GM12864 (cell line): ENCODE measurements at regions not wholly inside any gene's neighbourhood (a gene's known extent, or its start where the extent isn't known, plus 50 kb on each side); places are given as distances from the start of the nearest gene placed in this dataset.

Experiments used
- DNase-seq: peaks from one replicate; pipeline ENCODE4 v3.0.0-alpha.2; 2011; ENCODE audit warnings: low read depth
- H3K4me3 ChIP-seq: 2 replicates; pipeline ENCODE4 v1.5.1; 2011; ENCODE audit warnings: mild to moderate bottlenecking, low read depth, low read length, control low read depth
- CTCF ChIP-seq: IDR thresholded peaks from 2 replicates; pipeline ENCODE4 v1.5.1; 2011; ENCODE audit warnings: low read depth, mild to moderate bottlenecking, moderate library complexity, low read length, control low read depth, inconsistent platforms; ENCODE audit errors: missing control alignments

- no peak overlapping the region for H3K4me3 ChIP-seq
- no peak for DNase-seq
- no peak for TF ChIP-seq CTCF
Observed at GRCh38 chr4:173960398-173960797, 323.1 kb downstream of the FBXO8 start.

GRCh38 chr4:173958445-173958844 lies 325.0 kb downstream of the FBXO8 start:
- no peak for TF ChIP-seq CTCF
- no peak for DNase-seq
- H3K4me3 ChIP-seq: no peak overlapping the region

- H3K4me3 ChIP-seq: no peak overlapping the region
- no peak for DNase-seq
- no peak for TF ChIP-seq CTCF
Observed at GRCh38 chr4:173943547-173943946, 339.9 kb downstream of the FBXO8 start.

- H3K4me3 ChIP-seq: no peak overlapping the region
- TF ChIP-seq CTCF: no peak
- DNase-seq: no peak
Observed at GRCh38 chr4:173940146-173940545, 343.3 kb downstream of the FBXO8 start.

- DNase-seq: no peak
- no peak overlapping the region for H3K4me3 ChIP-seq
- no peak for TF ChIP-seq CTCF
Observed at GRCh38 chr4:173937631-173938270, 345.7 kb downstream of the FBXO8 start.

- DNase-seq: no peak
- TF ChIP-seq CTCF: no peak
- no peak overlapping the region for H3K4me3 ChIP-seq
Observed at GRCh38 chr4:173936861-173937260, 346.6 kb downstream of the FBXO8 start.
